Omental fat pad (tissue), 3 donors: ENCODE measurements at regions not wholly inside any gene's neighbourhood (a gene's known extent, or its start where the extent isn't known, plus 50 kb on each side); places are given as distances from the start of the nearest gene placed in this dataset.

Experiments used
- ATAC-seq: fragments of 150-250 bp; one replicate; pipeline ENCODE4 v1.9.1; 2016; ENCODE audit warnings: mild to moderate bottlenecking, moderate library complexity; ENCODE audit not compliant: low FRiP score
- DNase-seq: peaks from one replicate; pipeline ENCODE4 v3.0.0-alpha.2; 2019; ENCODE audit warnings: low spot score
- TF ChIP-seq, protein P1 (sequence below), 3 donors: fragments of 450-650 bp; IDR thresholded peaks; one replicate each; pipeline ENCODE4 v1.5.1; 2016 to 2017; ENCODE audit warnings: antibody characterized with exemption in 3 of 3, mild to moderate bottlenecking in 3 of 3, moderate library complexity in 2 of 3

DNA sequence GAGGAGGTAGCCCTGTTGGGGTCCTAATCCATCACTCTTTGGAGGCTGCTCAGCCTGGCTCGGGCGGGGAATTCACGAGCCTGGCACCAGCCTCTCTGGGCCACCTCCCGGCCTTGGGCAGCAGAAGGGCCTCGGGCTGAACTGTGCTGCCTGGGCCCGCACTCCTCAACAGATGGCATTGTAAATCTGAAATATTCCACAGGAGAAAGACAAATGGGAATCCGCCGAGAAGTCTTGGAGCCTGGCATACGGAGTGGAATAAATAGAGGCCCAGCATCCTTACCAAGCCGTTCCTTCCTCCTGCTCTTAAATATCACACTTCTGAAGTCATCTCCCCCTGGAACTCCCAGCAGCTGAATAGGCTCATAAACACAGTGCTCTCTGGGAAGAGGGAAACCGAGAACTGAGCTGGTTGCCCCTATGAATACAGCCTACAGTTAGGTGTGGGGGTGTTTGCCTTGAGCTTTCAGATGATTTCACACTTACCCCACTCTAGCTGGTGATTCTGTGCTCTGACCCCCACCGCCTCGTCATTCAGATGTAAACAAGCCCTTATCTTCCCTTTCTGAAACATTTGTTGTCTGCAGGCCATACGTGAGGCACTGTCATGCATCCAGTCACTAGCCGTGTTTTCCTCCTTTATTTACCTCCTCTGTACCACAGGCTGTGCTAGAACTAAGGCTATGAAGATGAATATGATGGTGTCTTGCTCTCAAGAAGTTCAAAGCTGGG is 455.0 kb upstream of the CLINT1 start:
- no peak for DNase-seq
- TF ChIP-seq, protein P1, sequence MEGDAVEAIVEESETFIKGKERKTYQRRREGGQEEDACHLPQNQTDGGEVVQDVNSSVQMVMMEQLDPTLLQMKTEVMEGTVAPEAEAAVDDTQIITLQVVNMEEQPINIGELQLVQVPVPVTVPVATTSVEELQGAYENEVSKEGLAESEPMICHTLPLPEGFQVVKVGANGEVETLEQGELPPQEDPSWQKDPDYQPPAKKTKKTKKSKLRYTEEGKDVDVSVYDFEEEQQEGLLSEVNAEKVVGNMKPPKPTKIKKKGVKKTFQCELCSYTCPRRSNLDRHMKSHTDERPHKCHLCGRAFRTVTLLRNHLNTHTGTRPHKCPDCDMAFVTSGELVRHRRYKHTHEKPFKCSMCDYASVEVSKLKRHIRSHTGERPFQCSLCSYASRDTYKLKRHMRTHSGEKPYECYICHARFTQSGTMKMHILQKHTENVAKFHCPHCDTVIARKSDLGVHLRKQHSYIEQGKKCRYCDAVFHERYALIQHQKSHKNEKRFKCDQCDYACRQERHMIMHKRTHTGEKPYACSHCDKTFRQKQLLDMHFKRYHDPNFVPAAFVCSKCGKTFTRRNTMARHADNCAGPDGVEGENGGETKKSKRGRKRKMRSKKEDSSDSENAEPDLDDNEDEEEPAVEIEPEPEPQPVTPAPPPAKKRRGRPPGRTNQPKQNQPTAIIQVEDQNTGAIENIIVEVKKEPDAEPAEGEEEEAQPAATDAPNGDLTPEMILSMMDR (IDR thresholded peaks at IDR 0.05): no peak
- ATAC-seq: no peak

DNA sequence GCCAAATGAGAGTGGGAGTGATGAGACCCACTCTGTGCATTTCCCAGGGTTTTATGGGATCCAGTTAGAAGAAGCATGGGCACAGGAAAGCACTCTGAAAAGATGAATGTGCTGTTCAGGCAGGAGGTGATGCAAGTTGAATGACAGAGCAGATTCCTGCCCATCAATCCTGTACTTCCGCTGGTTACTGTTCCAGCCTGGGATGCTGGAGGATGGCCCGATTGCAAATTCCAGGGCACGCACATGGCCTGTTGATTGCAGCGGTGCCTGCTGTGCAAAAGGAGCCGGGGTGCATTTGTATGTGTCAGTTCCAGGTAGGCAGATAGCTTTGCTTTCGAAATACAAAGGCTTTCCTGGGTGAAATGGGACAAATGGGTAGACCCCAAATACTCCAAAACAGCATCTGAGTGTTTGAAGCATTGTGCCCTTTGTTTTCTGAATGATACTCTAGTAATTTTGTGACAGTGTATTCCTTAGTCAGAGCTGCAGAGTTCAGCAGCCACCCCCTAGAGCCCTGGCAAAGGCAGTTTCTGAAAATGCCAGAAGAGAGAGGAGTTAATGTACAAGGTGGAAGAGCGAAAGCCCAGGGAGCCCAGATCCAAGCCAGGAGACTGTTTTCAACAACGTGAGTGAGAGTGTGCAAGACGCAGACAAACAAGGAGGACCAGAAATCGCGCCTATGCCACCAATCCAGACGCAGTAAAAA is 454.2 kb upstream of the CLINT1 start:
- TF ChIP-seq, protein P1 (IDR thresholded peaks at IDR 0.05): no peak
- DNase-seq (no peak), ATAC-seq (no peak)

DNA sequence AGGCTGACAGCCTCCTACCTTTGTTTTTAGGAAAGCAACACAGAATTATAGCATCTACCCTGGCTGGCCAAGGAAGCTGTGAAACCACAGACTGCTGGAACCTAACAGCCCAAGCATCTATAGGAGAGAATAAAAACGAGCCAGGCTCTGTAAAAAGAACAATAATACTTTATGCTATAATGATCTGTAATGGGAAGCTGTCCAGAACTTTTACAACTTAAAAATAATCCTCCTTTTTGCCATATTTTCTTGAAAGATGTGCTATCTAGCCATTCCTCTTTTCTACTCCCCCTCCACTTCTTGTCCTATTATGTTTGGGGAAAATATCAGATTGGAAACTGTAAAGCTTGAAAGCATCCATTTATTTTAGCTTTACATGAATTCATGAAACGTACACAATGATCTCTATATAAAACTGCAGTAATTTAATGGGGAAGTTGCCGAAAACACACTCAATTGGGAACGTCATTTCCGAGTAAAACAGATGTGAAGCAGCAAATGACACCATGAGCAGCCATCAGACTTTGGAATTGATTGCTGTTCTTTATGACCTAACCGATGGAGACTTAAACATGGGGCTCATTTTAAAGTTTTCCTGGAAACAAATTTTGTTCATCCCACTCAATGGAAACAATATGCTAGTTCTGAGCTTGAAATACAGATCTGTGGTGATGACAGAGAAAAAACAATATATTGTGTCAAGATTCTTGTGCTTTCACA is 450.3 kb upstream of the CLINT1 start:
- TF ChIP-seq, protein P1 (IDR thresholded peaks at IDR 0.05): no peak
- DNase-seq (no peak), ATAC-seq (no peak)

DNA sequence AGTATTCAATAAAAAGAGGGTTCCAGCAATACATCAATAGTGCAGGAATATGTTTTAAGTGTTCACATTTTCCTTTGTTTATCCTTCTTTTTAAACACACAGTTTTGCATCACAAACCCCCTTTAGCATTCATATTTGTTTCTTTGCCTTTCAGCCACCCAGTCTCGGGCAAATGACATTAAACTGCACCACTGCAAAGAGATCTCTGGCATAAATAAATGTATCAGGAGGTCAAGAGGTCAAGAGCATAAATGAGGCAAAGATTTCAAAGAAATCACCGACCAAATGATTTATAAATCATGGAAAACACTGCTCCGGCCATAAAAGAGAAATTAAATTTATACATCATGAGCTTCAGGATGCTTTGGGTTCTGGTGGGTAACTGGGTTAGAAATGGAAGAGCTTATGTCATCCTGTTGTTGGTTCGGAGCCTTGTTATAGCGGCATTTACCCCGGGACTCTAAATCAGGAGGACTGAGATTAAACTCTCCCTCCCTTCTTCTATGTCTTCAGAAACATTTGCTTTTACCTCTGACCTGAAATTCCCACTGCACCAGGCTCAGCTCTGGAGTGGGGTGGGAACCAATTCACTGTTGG is 449.6 kb upstream of the CLINT1 start:
- TF ChIP-seq, protein P1 (IDR thresholded peaks at IDR 0.05): no peak
- no peak for ATAC-seq
- no peak for DNase-seq

DNA sequence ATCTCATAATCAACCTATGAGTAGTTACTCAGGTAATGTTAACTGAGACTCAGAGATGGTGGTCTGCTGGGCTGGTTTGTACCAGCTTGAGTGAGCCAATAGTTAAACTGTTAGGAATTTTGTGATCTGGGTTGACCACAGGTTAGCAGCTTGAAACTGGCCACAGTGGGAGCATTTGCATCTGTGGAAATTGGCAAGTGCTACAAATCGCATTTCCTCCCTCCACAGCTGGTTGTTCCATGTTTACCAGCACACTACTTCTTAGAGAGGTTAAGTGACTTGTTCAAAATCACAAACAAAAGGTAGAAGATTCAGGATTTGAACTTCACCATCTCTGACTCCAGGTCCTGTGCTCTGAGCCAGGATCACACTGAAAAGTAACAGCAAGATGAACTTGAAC is 446.9 kb upstream of the CLINT1 start:
- ATAC-seq (no peak), DNase-seq (no peak)
- TF ChIP-seq, protein P1 (IDR thresholded peaks at IDR 0.05): no peak

DNA sequence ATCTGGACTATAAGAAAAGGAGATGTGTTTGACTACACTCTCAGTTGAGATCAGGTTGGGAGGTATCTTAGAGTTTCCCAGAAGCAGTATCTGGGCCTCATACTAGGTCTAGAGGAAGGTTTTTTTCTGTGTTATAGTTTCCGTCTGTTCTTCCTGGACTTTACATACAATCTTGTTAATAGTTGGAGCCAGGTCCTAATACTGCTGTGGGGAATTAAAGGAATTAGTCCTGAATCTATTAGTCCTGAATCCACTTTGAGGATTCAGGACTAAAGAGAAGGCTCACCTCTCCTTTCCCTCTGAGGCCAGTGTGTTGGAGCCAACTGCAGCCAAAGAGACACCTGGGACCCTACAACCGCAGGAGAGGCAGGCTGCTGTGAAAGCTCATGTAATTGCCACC is 445.7 kb upstream of the CLINT1 start:
- TF ChIP-seq, protein P1 (IDR thresholded peaks at IDR 0.05): no peak
- ATAC-seq: no peak
- DNase-seq: no peak
